WTC11 (cell line): ENCODE measurements at regions not wholly inside any gene's neighbourhood (a gene's known extent, or its start where the extent isn't known, plus 50 kb on each side); places are given as distances from the start of the nearest gene placed in this dataset.

Source experiments
- ATAC-seq: fragments of 200-7000 bp; cut with Tn5 transposase; 2 replicates; pipeline ENCODE4 v1.10.0; 2021; ENCODE audit warnings: mild to moderate bottlenecking, moderate library complexity
- CTCF ChIA-PET: fragments of 300-600 bp; sonication (Branson Sonifier 250); formaldehyde crosslinking; loops from one replicate; lab custom pipeline; 2021; ENCODE audit warnings: antibody characterized with exemption; lab: Charles Lee
- POLR2A ChIA-PET: fragments of 350-600 bp; sonication (Branson Sonifier 250); formaldehyde crosslinking; loops from one replicate; lab custom pipeline; 2021; ENCODE audit warnings: antibody characterized with exemption; lab: Charles Lee
- DNase-seq: peaks from one replicate; pipeline ENCODE4 v3.0.0; 2021; ENCODE audit warnings: low spot score
- H3K27ac Mint-ChIP-seq: 2 replicates; pipeline ENCODE4 v1.8.0; 2021; ENCODE audit warnings: mixed read lengths
- H3K27me3 Mint-ChIP-seq: 2 replicates; pipeline ENCODE4 v1.8.0; 2021; ENCODE audit warnings: low read depth, mild to moderate bottlenecking, moderate library complexity, mixed read lengths
- H3K36me3 Mint-ChIP-seq: 2 replicates; pipeline ENCODE4 v1.8.0; 2021; ENCODE audit warnings: mixed read lengths
- H3K4me1 Mint-ChIP-seq: 2 replicates; pipeline ENCODE4 v1.8.0; 2022; ENCODE audit warnings: mixed read lengths
- H3K4me3 Mint-ChIP-seq: 2 replicates; pipeline ENCODE4 v1.8.0; 2021; ENCODE audit warnings: mild to moderate bottlenecking, moderate library complexity, mixed read lengths
- H3K9me3 Mint-ChIP-seq: 2 replicates; pipeline ENCODE4 v1.8.0; 2021; ENCODE audit warnings: mixed read lengths
- ATF6 ChIP-seq: sonication (generic); formaldehyde crosslinking; IDR thresholded peaks from 2 replicates; pipeline ENCODE4 v1.8.1; 2023; ENCODE audit warnings: mild to moderate bottlenecking, missing genetic modification reagents
- ETV6 ChIP-seq: sonication (generic); formaldehyde crosslinking; IDR thresholded peaks from 2 replicates; pipeline ENCODE4 v1.8.1; 2022; ENCODE audit warnings: mild to moderate bottlenecking, missing genetic modification reagents
- FOXK1 ChIP-seq: sonication (generic); formaldehyde crosslinking; IDR thresholded peaks from 2 replicates; pipeline ENCODE4 v1.8.0; 2022; ENCODE audit warnings: mild to moderate bottlenecking, moderate library complexity, missing genetic modification reagents
- HMGXB4 ChIP-seq: sonication (generic); formaldehyde crosslinking; IDR thresholded peaks from 2 replicates; pipeline ENCODE4 v1.8.1; 2023; ENCODE audit warnings: mild to moderate bottlenecking, moderate library complexity, missing genetic modification reagents
- MXD4 ChIP-seq: fragments of 250-450 bp; sonication (Bioruptor Pico); IDR thresholded peaks from 2 replicates; pipeline ENCODE4 v1.8.0; 2021; ENCODE audit warnings: mild to moderate bottlenecking, moderate library complexity, borderline replicate concordance
- NFATC4 ChIP-seq: fragments of 250-450 bp; sonication (Bioruptor Pico); IDR thresholded peaks from 2 replicates; pipeline ENCODE4 v1.9.0; 2021; ENCODE audit warnings: mild to moderate bottlenecking
- NFE2L1 ChIP-seq: sonication (generic); formaldehyde crosslinking; IDR thresholded peaks from 2 replicates; pipeline ENCODE4 v1.8.1; 2023; ENCODE audit warnings: missing genetic modification reagents
- PREB ChIP-seq: sonication (generic); formaldehyde crosslinking; IDR thresholded peaks from 2 replicates; pipeline ENCODE4 v1.8.1; 2022; ENCODE audit warnings: mild to moderate bottlenecking, missing genetic modification reagents, moderate library complexity, borderline replicate concordance
- SMAD4 ChIP-seq: sonication (generic); formaldehyde crosslinking; IDR thresholded peaks from 2 replicates; pipeline ENCODE4 v1.8.0; 2022; ENCODE audit warnings: mild to moderate bottlenecking, missing genetic modification reagents
- TP53 ChIP-seq: sonication (generic); formaldehyde crosslinking; IDR thresholded peaks from 2 replicates; pipeline ENCODE4 v1.8.1; 2023; ENCODE audit warnings: mild to moderate bottlenecking, missing genetic modification reagents
- ZBTB43 ChIP-seq: sonication (generic); formaldehyde crosslinking; IDR thresholded peaks from 2 replicates; pipeline ENCODE4 v1.8.1; 2023; ENCODE audit warnings: mild to moderate bottlenecking, missing genetic modification reagents
- ZNF121 ChIP-seq: sonication (generic); formaldehyde crosslinking; IDR thresholded peaks from 2 replicates; pipeline ENCODE4 v1.8.0; 2023; ENCODE audit warnings: missing genetic modification reagents
- ZNF232 ChIP-seq: sonication (generic); formaldehyde crosslinking; IDR thresholded peaks from 2 replicates; pipeline ENCODE4 v1.8.0; 2022; ENCODE audit warnings: mild to moderate bottlenecking, missing genetic modification reagents
- ZNF281 ChIP-seq: sonication (generic); formaldehyde crosslinking; IDR thresholded peaks from 2 replicates; pipeline ENCODE4 v1.8.0; 2023; ENCODE audit warnings: mild to moderate bottlenecking, missing genetic modification reagents
- ZNF317 ChIP-seq: sonication (generic); formaldehyde crosslinking; IDR thresholded peaks from 2 replicates; pipeline ENCODE4 v1.8.1; 2023; ENCODE audit warnings: low read depth, mild to moderate bottlenecking, moderate library complexity, missing genetic modification reagents, borderline replicate concordance
- ZNF396 ChIP-seq: fragments of 250-450 bp; sonication (Bioruptor Pico); IDR thresholded peaks from 2 replicates; pipeline ENCODE4 v1.8.0; 2021; ENCODE audit warnings: mild to moderate bottlenecking, moderate library complexity, borderline replicate concordance
- ZNF425 ChIP-seq: fragments of 250-450 bp; sonication (Bioruptor Pico); conservative IDR thresholded peaks from 2 replicates; pipeline ENCODE4 v1.9.0; 2021; ENCODE audit warnings: mild to moderate bottlenecking
- ZNF512 ChIP-seq: sonication (generic); formaldehyde crosslinking; IDR thresholded peaks from 2 replicates; pipeline ENCODE4 v1.8.1; 2022; ENCODE audit warnings: missing genetic modification reagents, borderline replicate concordance

GRCh38 chr2:19823507-19823906 lies 78.3 kb downstream of the TTC32 start:
- Mint-ChIP-seq H3K4me3 (no peak overlapping the region), H3K9me3 (peaks cover 18% of the 10 kb centered on the region), H3K27ac (no peak overlapping the region), H3K27me3 (peaks cover 8% of the 10 kb centered on the region; the same call in 1 of the 2 replicates), H3K36me3 (no peaks in the 10 kb centered on the region), H3K4me1 (no peaks in the 10 kb centered on the region)
- ChIA-PET CTCF (no interaction called here), POLR2A (no interaction called here)
- TF ChIP-seq NFATC4 (CRISPR knock-in tag), result no peak
- no peak for TF ChIP-seq ZNF317
- no peak for TF ChIP-seq HMGXB4 (CRISPR knock-in tag)
- DNase-seq, result no peak
- ATAC-seq, result no peak

- CTCF ChIA-PET, result no interaction called here
- ATAC-seq, result no peak
- TF ChIP-seq ZBTB43 (CRISPR knock-in tag), result no peak
- TF ChIP-seq NFATC4 (CRISPR knock-in tag), result no peak
- no peak for TF ChIP-seq NFE2L1
- TF ChIP-seq ETV6, result no peak
- no peak for TF ChIP-seq ZNF512
- TF ChIP-seq TP53 (CRISPR knock-in tag), result no peak
- TF ChIP-seq ZNF281 (CRISPR knock-in tag), result no peak
- no peak for TF ChIP-seq ZNF425
- no peak for TF ChIP-seq FOXK1 (CRISPR knock-in tag)
- no peak for TF ChIP-seq SMAD4 (CRISPR knock-in tag)
- no peak for TF ChIP-seq ZNF396 (CRISPR knock-in tag)
- no peak for TF ChIP-seq MXD4 (CRISPR knock-in tag)
- TF ChIP-seq ZNF121 (CRISPR knock-in tag), result no peak
- no peak for TF ChIP-seq ATF6 (CRISPR knock-in tag)
- no peak for TF ChIP-seq ZNF232 (CRISPR knock-in tag)
- no peak for TF ChIP-seq PREB (CRISPR knock-in tag)
These were observed 82.4 kb downstream of the TTC32 start for GRCh38 chr2:19819097-19820065.

More at GRCh38 chr2:19819097-19820065, 82.4 kb downstream of the TTC32 start:
- Mint-ChIP-seq H3K36me3 (no peaks in the 10 kb centered on the region), H3K27ac (no peak overlapping the region), H3K4me1 (no peaks in the 10 kb centered on the region), H3K9me3 (no peaks in the 10 kb centered on the region), H3K4me3 (no peak overlapping the region), H3K27me3 (no peaks in the 10 kb centered on the region)
- DNase-seq, result no peak
- POLR2A ChIA-PET, result no interaction called here
